Vagina (tissue), 2 donors: ENCODE measurements at regions not wholly inside any gene's neighbourhood (a gene's known extent, or its start where the extent isn't known, plus 50 kb on each side); places are given as distances from the start of the nearest gene placed in this dataset.

Source experiments
- CTCF ChIP-seq, 3 experiments: fragments of 450-650 bp in 2 of 3; fragments of 200-600 bp in 1 of 3; sonication (generic) in 1 of 3; IDR thresholded peaks; one replicate each; pipeline ENCODE4 v1.5.1; 2017 to 2019; ENCODE audit warnings: antibody characterized with exemption in 3 of 3, mild to moderate bottlenecking in 2 of 3, moderate library complexity in 2 of 3
- POLR2A ChIP-seq, 2 donors: fragments of 450-650 bp; IDR thresholded peaks; one replicate each; pipeline ENCODE4 v1.6.1; 2017; ENCODE audit warnings: antibody characterized with exemption in 2 of 2, mild to moderate bottlenecking in 2 of 2, moderate library complexity in 2 of 2
- POLR2AphosphoS5 ChIP-seq, 2 donors: sonication (generic); formaldehyde crosslinking; IDR thresholded peaks; one replicate each; pipeline ENCODE4 v1.9.0; 2017; ENCODE audit warnings: antibody characterized with exemption in 2 of 2, mild to moderate bottlenecking in 2 of 2, low read depth in 1 of 2; ENCODE audit not compliant: insufficient read depth in 1 of 2

DNA sequence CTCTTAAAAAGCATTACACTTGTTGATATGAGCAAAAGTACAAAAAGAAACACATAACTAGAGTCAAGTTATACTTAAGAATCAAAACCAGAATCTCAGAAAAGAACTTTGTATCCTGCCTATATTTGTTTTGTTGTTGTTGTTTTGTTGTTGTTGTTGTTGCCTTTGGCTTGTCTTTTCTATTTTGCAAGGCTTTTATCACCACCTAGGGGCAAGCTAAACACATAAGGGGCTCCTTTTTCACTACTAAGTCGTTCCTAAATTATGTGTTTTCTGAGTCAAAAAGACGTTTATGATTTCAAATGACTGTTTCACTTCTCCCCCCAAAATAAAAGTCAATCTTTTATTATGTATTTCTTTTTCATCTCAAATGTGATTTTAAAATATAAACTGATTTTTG, 250.2 kb downstream of the RBM26 start:
- TF ChIP-seq POLR2A (IDR thresholded peaks at IDR 0.05) (no peak), POLR2AphosphoS5 (IDR thresholded peaks at IDR 0.05; ENCODE audit: insufficient read depth in 1 of 2, low read depth in 1 of 2) (no peak), CTCF (IDR thresholded peaks at IDR 0.05) (no peak)
